Fibroblast of the conjunctiva (primary cell): ENCODE measurements at regions not wholly inside any gene's neighbourhood (a gene's known extent, or its start where the extent isn't known, plus 50 kb on each side); places are given as distances from the start of the nearest gene placed in this dataset.
A peak's percentile ranks its signal among the peaks of the same experiment; 100 is the strongest.
"Not testable (repeated sequence)": the region's sequence is repeated elsewhere in the genome, so short reads cannot be mapped to it uniquely, and the experiment has no call there.

ENCODE experiments used
- DNase-seq: peaks from one replicate; pipeline ENCODE4 v3.0.0-alpha.2; 2010; ENCODE audit warnings: low read depth

GRCh38 chr16:86217001-86217890, 293.1 kb upstream of the FOXF1 start:
- DNase-seq, result no peak

GRCh38 chr16:86217891-86218270, 292.4 kb upstream of the FOXF1 start:
- DNase-seq, result no peak

GRCh38 chr16:86218479-86219170, 291.7 kb upstream of the FOXF1 start:
- no peak for DNase-seq

- no peak for DNase-seq
Observed at GRCh38 chr16:86219655-86220445, 290.5 kb upstream of the FOXF1 start.

- DNase-seq, result no peak
Observed at GRCh38 chr16:86220561-86220960, 289.8 kb upstream of the FOXF1 start.

GRCh38 chr16:86221085-86221484, 289.2 kb upstream of the FOXF1 start:
- no peak for DNase-seq

- peak; percentile 32 for DNase-seq
Observed at GRCh38 chr16:86222547-86222946, 287.8 kb upstream of the FOXF1 start.

- peak; percentile 89 for DNase-seq
Observed at GRCh38 chr16:86222965-86223551, 287.3 kb upstream of the FOXF1 start.

- DNase-seq, result no peak
Observed at GRCh38 chr16:86224126-86224525, 286.2 kb upstream of the FOXF1 start.

- DNase-seq, result no peak
Observed at GRCh38 chr16:86224629-86225028, 285.7 kb upstream of the FOXF1 start.

- no peak for DNase-seq
Observed at GRCh38 chr16:86225905-86226371, 284.4 kb upstream of the FOXF1 start.

GRCh38 chr16:86227041-86227440, 283.3 kb upstream of the FOXF1 start:
- no peak for DNase-seq

- peak; percentile 24 for DNase-seq
Observed at GRCh38 chr16:86227801-86228200, 282.5 kb upstream of the FOXF1 start.

GRCh38 chr16:86228713-86229112, 281.6 kb upstream of the FOXF1 start:
- no peak for DNase-seq

GRCh38 chr16:86229283-86229682, 281.0 kb upstream of the FOXF1 start:
- no peak for DNase-seq

- no peak for DNase-seq
Observed at GRCh38 chr16:86229866-86230656, 280.3 kb upstream of the FOXF1 start.

- DNase-seq, result no peak
Observed at GRCh38 chr16:86231321-86231995, 278.9 kb upstream of the FOXF1 start.

GRCh38 chr16:86231996-86232350, 278.4 kb upstream of the FOXF1 start:
- DNase-seq, result no peak

GRCh38 chr16:86232496-86232895, 277.8 kb upstream of the FOXF1 start:
- DNase-seq, result no peak

- DNase-seq, result not testable (repeated sequence)
Observed at GRCh38 chr16:86233506-86233905, 276.8 kb upstream of the FOXF1 start.

- no peak for DNase-seq
Observed at GRCh38 chr16:86239381-86239780, 270.9 kb upstream of the FOXF1 start.
